ENCODE measurements at regions not wholly inside any gene's neighbourhood (a gene's known extent, or its start where the extent isn't known, plus 50 kb on each side); places are given as distances from the start of the nearest gene placed in this dataset.

DNA sequence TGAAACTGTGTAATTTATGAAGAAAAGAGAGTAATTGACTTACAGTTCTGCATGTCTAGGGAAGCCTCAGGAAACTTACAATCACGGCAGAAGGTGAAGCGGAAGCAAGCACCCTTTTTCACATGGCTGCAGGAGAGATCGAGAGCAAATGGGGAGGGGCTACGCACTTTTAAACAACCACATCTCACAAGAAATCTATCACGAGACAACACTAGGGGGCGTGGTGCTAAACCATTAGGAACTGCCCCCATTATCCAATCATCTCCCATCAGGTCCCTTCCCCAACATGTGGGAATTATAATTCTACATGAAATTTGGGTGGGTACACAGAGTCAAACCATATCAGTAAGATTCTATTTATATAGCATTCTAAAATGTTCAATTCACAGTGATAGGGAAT lies 114.8 kb upstream of the TRPC4 start:
- Histone ChIP-seq H3K36me3 (no peaks in the 10 kb centered on the region), H3K27ac (no peak overlapping the region), H3K27me3 (no peaks in the 10 kb centered on the region), H3K4me3 (no peak overlapping the region), H3K9me3 (no peaks in the 10 kb centered on the region), H3K4me1 (no peaks in the 10 kb centered on the region)
- DNase-seq (ENCODE audit: low spot score in 2 of 2), result no peak
- intact Hi-C loops (cut with DNase I; ENCODE audit: low total_unique reads), result no loop called here
- TF ChIP-seq, protein P1, sequence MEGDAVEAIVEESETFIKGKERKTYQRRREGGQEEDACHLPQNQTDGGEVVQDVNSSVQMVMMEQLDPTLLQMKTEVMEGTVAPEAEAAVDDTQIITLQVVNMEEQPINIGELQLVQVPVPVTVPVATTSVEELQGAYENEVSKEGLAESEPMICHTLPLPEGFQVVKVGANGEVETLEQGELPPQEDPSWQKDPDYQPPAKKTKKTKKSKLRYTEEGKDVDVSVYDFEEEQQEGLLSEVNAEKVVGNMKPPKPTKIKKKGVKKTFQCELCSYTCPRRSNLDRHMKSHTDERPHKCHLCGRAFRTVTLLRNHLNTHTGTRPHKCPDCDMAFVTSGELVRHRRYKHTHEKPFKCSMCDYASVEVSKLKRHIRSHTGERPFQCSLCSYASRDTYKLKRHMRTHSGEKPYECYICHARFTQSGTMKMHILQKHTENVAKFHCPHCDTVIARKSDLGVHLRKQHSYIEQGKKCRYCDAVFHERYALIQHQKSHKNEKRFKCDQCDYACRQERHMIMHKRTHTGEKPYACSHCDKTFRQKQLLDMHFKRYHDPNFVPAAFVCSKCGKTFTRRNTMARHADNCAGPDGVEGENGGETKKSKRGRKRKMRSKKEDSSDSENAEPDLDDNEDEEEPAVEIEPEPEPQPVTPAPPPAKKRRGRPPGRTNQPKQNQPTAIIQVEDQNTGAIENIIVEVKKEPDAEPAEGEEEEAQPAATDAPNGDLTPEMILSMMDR (IDR thresholded peaks at IDR 0.05), result no peak
- TF ChIP-seq POLR2AphosphoS5 (IDR thresholded peaks at IDR 0.05), result no peak
- TF ChIP-seq POLR2A (IDR thresholded peaks at IDR 0.05), result no peak

DNA sequence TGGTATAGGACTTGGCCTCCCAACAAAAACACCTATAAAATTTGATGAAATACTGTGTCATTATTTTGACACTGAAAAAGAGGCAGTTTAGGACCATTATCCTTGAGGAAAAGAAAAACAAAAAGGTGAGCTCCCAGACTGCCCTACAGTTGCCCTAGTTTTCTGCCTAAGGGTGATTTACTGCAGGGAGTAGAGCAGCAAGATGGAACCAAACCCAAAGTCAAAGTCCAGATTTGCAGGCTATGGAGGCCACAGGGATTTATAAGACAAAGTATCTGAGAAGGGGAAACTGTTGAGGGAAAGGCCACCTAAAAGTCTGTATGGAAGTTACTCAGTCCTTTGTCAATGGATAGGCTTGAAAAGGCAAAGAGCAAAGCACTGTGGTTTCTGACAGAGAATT lies 112.4 kb upstream of the TRPC4 start:
- TF ChIP-seq POLR2A (IDR thresholded peaks at IDR 0.05) (no peak), POLR2AphosphoS5 (IDR thresholded peaks at IDR 0.05) (no peak)
- TF ChIP-seq, protein P1 (IDR thresholded peaks at IDR 0.05), result no peak
- no peaks in the 10 kb centered on the region for H3K4me1 ChIP-seq
- no peaks in the 10 kb centered on the region for H3K27me3 ChIP-seq
- no peaks in the 10 kb centered on the region for H3K9me3 ChIP-seq
- DNase-seq (ENCODE audit: low spot score in 2 of 2), result no peak
- no peak overlapping the region for H3K27ac ChIP-seq
- H3K4me3 ChIP-seq, result no peak overlapping the region
- H3K36me3 ChIP-seq, result no peaks in the 10 kb centered on the region
- intact Hi-C loops (cut with DNase I; ENCODE audit: low total_unique reads), result no loop called here

DNA sequence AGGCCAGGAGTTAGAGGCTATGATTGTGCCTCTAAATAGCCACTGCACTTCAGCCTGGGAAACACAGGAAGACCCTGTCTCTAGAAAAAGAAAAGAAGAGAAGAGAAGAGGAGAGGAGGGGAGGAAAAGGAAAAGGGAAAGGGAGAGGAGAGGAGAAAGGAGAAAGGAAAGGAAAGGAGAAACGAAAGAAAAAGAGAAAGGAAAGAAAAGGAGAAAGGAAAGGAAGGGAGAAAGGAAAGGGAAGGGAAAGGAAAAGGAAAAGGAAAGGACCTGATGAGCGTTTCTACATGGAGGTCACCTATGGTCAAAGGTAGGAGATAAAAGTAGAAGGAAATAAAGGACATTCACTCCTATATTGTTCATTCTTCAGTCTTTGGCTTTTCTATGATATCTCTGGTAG lies 109.1 kb upstream of the TRPC4 start:
- H3K27me3 ChIP-seq, result no peaks in the 10 kb centered on the region
- no peaks in the 10 kb centered on the region for H3K36me3 ChIP-seq
- H3K4me1 ChIP-seq, result no peaks in the 10 kb centered on the region
- no peak overlapping the region for H3K4me3 ChIP-seq
- no peak for DNase-seq (ENCODE audit: low spot score in 2 of 2)
- intact Hi-C loops (cut with DNase I; ENCODE audit: low total_unique reads), result no loop called here
- no peak overlapping the region for H3K27ac ChIP-seq
- TF ChIP-seq POLR2AphosphoS5 (IDR thresholded peaks at IDR 0.05) (no peak), POLR2A (IDR thresholded peaks at IDR 0.05) (no peak)
- TF ChIP-seq, protein P1 (IDR thresholded peaks at IDR 0.05), result no peak
- H3K9me3 ChIP-seq, result no peaks in the 10 kb centered on the region

DNA sequence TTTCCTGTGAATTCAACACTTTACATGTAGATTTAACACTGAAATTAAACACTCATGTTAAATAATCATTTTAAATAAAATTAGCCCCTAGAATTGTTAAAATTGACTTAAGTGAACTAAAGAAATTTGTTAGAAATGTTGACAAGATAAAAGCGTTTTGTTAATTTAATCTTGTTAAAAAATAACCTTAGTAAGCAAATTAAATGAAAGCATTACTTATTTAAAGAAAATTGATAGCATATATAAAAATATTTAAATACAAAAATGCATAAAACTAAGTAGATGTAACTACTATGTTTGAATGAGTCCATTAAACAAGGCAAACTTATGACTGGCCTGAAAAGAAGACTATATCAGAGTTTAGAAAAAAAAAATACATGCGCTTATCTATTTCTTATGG lies 99.0 kb upstream of the TRPC4 start:
- no peak for DNase-seq (ENCODE audit: low spot score in 2 of 2)
- H3K27ac ChIP-seq, result no peak overlapping the region
- no peaks in the 10 kb centered on the region for H3K4me1 ChIP-seq
- intact Hi-C loops (cut with DNase I; ENCODE audit: low total_unique reads), result no loop called here
- H3K4me3 ChIP-seq, result no peak overlapping the region
- H3K27me3 ChIP-seq, result no peaks in the 10 kb centered on the region
- H3K36me3 ChIP-seq, result no peaks in the 10 kb centered on the region
- TF ChIP-seq POLR2AphosphoS5 (IDR thresholded peaks at IDR 0.05), result no peak
- TF ChIP-seq, protein P1 (IDR thresholded peaks at IDR 0.05), result no peak
- no peak for TF ChIP-seq POLR2A (IDR thresholded peaks at IDR 0.05)
- H3K9me3 ChIP-seq, result no peaks in the 10 kb centered on the region

DNA sequence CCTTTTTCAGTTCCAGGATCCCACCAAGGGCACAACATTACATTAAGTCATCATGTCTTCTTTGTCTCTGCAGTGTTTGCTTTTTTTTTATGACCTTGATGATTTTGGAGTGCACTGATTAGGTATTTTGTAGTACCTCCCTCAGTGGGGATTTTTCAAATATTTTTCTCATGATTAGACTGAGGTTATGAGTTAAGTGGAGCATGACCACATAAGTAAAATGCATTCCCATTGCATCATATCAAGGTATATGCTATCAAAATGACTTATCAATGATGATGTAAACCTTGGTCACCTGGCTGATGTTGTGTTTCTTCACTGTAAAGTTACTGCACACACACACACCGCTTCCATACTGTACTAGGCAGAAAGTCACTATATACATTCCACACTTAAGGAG lies 96.7 kb upstream of the TRPC4 start:
- Histone ChIP-seq H3K4me3 (no peak overlapping the region), H3K27ac (no peak overlapping the region), H3K27me3 (no peaks in the 10 kb centered on the region), H3K9me3 (no peaks in the 10 kb centered on the region), H3K4me1 (no peaks in the 10 kb centered on the region), H3K36me3 (no peaks in the 10 kb centered on the region)
- intact Hi-C loops (cut with DNase I; ENCODE audit: low total_unique reads), result no loop called here
- DNase-seq (ENCODE audit: low spot score in 2 of 2), result no peak
- TF ChIP-seq POLR2A (IDR thresholded peaks at IDR 0.05) (no peak), POLR2AphosphoS5 (IDR thresholded peaks at IDR 0.05) (no peak)
- TF ChIP-seq, protein P1 (IDR thresholded peaks at IDR 0.05), result no peak
